NCI-H2227 treated with DMSO at 0.1 percent for 48 hours (cell line): ENCODE measurements at regions not wholly inside any gene's neighbourhood (a gene's known extent, or its start where the extent isn't known, plus 50 kb on each side); places are given as distances from the start of the nearest gene placed in this dataset.
"Not testable (repeated sequence)": the region's sequence is repeated elsewhere in the genome, so short reads cannot be mapped to it uniquely, and the experiment has no call there.

Experiments
- DNase-seq: peaks from one replicate; lab custom pipeline; 2025; lab: John Stamatoyannopoulos, UW

DNA sequence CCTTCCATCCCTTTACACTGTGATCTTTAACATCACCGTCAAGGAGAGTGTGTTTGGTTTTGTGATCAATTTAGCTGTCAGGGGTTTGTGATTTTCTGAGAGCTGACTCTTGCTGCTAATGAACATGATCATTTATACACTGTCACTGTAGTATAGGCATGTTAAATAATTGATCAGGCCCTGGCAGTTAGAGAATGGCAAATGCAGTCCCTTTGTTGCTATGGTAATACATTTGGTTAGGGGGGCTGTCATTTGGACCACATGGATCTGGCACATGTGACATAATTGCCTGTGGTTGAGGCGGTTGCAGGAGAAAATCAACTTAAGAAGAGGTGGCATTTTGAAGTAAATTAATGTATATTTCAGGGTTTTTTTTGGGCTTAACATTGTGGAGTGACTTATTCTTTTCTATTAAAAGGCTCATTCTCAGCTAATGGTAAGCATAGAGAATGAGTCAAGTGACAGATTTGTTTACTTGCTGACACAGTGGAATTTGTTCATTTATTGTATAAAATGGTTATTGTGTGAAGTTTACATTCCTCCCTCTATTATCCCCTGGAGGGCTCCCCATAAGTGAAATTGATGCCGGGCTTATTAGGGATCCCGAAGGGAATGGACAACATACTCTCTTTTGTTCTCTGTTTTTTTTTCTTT lies 114.0 kb downstream of the FHIP1A start:
- no peak for DNase-seq

DNA sequence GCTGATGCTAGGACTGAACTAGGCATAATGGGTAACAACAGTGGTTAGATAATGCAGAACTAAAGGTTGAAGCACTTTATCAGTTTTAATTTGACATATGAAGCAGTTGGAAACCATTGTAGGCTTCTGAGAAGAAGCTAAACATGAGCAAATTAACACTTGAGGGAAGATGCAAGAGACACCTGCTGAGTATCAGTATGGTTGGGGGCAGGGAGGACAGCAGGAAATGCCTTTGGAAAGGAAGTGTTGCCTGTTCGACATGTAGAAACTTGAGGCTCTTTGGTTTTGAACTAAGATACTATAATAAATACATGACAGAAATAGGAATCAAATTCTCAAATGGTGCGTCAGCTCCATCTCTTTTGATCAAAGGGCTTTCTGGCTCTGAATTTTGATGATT lies 115.6 kb downstream of the FHIP1A start:
- DNase-seq = peak; percentile 43

DNA sequence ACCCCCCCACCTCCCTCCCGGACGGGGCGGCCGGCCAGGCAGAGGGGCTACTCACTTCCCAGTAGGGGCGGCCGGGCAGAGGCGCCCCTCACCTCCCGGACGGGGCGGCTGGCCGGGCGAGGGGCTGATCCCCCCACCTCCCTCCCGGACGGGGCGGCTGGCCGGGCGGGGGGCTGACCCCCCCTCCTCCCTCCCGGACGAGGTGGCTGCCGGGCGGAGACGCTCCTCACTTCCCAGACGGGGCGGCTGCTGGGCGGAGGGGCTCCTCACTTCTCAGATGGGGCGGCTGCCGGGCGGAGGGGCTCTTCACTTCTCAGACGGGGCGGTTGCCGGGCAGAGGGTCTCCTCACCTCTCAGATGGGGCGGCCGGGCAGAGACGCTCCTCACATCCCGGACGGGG lies 117.5 kb downstream of the FHIP1A start:
- DNase-seq = not testable (repeated sequence)

DNA sequence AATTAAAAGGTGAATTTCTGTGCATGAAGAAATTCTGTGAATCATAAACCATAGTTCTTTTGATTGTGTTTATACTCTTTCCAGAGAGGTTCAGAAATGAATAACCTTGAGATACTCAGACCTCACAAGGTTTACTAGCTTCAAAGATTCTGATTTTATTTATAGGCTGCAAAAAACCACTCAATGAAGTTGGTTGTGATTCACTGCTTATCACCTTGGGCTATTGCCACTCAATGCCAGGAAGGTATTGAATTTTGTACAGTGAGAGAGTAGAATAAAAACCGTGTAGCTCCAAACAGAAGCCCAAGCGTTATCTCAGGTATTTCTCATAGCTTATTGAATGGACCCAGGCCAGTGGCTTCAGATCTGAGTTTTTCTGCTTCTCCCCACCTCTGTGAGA lies 118.7 kb downstream of the FHIP1A start:
- DNase-seq = no peak

DNA sequence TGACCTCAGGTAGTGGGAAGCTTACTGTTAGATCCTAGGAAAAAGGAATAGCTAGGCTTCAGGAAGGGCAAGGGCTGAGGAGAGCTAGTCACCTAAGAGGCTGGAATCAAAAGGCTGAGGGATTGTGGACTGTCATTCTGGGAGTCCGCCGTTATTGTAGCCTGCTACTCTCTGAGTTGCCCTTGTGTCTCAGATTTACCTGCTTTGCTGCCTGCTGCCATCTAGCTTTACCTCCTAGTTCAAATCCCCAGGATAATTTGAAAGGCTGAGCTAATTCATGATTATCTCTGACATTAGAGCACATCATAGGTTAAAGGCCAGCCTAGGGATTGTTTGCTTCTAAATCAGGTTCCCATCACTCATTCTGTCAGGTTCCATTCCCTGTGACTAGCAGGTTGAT lies 120.2 kb downstream of the FHIP1A start:
- no peak for DNase-seq

DNA sequence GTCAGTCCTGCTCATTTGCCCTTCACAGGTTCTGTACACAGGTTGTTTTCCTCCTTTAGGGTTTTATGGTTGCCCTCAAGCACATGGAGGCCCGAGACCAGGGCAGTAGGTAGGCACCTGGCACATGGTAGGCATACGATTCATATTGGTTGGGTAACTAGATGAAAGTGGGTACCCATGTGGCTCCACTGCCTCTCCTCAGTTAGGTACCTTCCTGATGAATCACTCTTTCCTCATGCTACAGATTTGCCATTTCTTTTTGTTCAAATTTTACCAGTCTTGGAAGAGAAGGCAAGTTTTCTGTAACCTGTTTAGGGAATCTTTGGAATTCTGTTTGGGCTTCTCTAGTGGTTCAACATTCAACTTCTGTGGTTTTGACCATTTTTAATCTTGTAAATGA lies 121.3 kb downstream of the FHIP1A start:
- DNase-seq = no peak

DNA sequence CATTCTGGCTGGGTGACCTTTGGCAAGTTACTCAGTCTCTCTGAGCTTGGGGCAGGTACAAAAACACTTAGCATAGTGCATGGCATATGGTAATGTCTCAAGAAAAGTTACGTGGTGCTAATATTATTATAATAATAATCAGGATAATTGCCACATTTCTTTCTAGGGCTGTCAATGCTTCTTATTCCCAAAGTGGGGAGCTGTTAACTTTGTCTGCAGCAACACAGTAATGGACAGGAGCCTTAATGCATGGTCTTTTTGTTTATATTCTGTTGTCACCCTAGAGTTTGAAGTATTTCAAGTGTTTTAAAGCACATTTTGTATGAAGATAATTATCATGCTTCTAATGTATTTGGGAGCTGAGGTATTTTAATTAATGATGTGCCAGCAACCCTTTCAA lies 121.8 kb downstream of the FHIP1A start:
- no peak for DNase-seq

DNA sequence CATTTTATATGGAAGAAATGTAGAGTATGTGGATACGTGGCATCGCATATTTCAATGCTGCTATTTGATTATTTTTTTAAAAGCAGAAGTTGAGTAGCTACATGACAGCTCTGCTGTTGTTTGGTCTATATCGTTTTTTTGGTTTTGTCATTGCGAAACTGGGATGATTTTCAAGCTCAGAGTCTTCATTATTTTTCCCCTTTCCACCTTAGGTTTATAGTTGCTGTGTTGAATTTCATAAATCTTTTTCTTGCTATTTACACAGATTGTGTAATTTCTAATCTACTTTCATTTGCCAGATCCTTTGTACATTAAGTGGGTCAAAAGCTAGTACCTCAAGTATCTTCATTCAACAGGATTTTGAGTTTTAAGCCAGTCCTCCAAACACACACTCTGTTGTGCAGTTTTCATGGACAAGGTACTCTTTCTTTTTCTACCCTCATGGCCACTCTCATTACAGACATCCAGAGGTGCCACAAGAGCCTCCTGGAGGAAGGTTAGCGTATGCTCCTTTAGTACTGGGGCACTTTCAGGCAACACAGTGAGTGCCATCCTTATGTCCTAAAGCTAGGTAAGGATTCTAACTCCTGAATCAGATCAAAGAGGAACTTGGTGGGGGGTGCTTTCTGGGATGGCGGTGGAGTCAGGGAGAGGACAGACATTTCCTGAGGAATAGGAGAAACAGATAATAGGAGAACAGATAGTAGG lies 123.2 kb downstream of the FHIP1A start:
- no peak for DNase-seq

DNA sequence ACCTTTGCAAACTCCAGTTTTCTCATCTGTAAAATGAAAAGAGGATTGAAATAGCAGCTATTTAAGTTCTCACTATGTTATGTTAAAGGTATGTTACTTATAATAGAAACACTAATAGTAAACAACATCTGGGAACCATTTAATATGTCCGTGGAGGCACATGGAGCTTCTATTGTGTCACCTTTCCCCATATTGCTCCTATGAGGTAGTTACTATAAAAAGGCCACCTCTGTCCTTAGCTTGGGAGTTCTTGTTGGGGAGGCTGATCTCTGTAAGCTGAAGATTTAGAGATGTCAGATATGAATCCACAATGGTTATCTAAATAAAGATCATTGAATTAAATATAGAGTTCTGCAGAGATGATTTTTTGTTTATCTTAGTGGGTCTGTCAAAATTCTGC lies 125.2 kb downstream of the FHIP1A start:
- DNase-seq = no peak

DNA sequence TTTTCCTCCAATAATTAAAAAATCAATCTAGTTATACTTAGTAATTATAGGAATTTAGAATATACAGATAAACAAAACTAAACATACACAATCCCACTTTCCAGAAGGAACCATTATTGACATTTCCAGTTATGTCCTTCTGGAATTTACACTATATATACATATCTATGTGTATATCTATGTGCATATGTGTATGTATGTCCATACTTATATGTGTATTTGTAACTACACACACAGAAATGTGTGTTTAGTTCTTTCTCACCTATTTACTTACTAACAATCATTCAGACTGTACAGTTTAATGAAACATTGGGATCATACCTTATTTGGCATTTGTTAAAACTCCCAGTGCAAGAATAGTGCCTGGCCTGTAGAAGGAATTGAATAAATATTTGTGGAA lies 126.4 kb downstream of the FHIP1A start:
- DNase-seq = no peak

DNA sequence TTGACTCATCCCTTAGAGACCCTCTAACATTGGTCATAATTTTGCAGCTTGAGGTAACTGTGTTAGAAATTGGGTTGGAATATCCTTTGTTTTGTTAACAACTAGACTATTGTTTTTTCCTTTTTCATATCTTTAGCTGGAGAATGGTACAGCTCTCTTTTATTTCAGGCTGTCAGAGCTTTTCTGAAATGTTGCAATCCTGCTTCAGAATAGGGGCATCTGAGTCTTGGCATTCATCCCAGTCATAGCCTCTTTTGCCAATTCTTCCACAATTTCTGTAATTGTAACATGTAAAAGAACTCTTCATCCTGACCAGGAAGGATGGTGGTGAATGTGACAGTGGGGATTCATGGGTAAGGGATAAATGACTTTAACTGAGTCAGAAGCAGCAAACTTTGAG lies 128.7 kb downstream of the FHIP1A start:
- no peak for DNase-seq

DNA sequence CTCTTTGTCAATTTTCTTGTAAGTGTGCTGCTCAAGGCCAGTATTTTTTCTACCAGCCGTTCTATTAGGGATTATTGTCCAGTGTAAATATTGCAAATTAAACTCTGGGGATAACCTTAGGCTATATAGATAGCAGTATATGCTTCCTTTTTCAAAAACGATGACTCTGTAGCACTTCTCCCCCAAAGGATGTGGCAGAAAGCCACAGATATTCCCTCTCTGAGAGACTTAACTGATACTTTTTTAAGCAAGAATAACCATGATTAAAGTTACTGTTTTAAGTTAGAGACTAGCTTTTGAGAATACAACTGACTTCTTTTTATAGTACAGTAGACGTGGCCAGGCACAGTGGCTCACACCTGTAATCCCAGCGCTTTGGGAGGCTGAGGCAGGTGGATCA lies 130.0 kb downstream of the FHIP1A start:
- DNase-seq = no peak

DNA sequence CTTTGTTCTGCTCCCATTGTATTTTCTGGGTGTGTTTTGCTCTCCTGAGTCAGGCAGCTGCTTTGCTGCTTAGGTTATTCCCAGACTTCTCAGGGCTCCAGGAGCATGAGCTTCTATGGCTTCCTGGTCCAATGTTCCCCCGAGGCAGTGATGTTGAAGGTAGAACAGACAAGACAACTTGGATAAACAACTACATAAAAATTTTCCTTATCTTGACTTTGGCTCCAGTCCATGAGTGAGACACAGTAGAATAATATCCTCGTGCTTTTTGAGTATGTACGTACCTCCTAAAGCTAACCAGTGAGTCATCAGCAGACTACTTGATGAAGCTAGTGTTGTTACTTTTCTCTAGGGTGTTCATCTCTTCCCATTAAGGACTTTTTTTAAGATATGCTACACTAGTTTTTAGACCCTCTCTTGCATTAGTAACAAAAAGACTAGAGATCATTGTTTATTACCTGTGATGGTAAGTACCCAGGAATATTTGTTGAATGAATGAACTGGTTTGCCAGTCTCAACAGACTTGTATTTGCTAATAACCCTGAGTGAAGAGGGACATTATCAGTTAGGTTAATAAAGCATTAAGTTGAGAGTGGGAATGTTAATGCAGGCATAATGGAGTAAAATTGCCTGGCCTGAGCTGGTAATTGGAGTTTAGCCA lies 131.9 kb downstream of the FHIP1A start:
- DNase-seq = no peak

DNA sequence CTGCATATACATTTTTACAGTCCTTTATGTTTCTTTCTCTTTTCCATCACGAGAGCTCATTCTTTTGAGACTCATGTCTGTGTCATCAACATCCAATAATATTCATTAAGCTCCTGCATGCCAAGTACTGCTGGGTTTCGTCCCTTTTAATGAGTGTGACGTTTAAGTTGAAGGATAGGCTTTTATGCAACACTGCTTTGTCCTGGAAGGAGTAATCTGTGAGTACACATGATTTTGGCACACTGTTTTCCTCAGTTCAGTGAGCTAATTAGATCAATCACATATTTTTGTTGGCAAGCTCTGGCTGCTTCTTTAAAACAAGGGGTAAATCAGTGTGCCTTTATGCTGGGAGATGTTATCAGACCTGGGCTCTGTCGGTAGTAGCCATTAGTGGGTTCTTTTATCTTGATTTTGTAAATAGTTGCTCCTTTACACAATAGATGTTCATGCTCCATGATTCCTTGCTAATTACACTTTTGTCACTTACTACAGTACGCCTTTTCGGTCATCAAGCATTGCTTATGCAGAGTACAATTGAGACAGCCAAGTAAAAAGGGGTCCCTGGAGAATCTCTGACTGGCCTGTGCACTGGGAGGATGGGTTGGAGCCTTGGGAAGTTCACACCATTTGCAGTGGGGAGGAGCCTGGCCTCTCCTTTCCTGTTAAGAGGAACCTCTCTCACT lies 132.6 kb downstream of the FHIP1A start:
- no peak for DNase-seq

DNA sequence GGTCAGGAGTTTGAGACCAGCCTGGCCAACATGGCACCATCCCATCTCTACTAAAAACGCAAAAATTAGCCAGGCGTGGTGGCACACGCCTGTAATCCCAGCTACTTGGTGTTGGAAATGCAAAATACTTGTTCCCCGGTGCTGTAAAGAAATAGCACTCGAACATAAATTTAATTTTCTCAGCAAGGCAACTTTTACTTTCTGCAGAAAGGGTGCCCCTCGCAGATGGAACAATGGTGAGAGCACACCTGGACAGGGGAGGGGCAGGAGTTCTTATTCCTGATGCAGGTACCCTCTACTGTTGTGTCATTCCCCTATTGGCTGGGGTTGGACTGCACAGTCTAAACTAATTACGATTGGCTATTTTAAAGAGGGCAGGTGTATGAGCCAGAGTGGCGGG lies 139.7 kb downstream of the FHIP1A start:
- no peak for DNase-seq

DNA sequence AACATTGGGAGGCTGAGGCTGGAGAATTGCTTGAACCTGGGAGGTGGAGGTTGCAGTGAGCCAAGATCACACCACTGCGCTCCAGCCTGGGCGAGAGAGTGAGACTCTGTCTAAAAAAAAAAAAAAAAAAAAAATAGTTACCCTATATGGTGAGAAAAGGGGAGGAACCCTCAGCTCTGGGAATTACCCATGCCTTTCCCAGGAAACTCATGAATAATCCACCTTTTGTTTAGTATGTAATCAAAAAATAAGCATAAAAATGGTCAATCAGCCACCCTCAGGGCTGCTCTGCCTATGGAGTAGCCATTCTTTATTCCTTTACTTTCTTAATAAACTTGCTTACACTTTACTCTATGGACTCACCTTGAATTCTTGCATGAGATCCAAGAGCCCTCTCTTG lies 140.4 kb downstream of the FHIP1A start:
- DNase-seq = not testable (repeated sequence)

DNA sequence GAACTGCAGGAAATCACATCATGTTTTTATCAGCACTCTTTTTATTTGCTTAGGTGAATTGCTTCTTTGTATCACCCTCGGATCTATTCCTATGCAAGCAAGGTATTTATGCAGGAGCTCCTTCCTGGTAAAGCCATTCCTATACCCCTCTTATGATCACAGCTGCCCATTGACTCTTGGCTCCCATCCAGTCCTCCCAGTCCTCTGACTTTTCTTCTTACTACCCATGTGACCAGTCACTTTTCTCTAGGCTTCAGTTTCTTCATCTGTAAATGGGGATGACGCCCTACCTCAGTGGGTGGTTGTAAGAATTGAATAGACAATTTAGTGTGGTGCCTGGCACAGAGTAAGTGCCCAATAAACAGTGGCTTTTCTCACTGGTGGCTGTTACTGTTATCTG lies 144.9 kb downstream of the FHIP1A start:
- no peak for DNase-seq

DNA sequence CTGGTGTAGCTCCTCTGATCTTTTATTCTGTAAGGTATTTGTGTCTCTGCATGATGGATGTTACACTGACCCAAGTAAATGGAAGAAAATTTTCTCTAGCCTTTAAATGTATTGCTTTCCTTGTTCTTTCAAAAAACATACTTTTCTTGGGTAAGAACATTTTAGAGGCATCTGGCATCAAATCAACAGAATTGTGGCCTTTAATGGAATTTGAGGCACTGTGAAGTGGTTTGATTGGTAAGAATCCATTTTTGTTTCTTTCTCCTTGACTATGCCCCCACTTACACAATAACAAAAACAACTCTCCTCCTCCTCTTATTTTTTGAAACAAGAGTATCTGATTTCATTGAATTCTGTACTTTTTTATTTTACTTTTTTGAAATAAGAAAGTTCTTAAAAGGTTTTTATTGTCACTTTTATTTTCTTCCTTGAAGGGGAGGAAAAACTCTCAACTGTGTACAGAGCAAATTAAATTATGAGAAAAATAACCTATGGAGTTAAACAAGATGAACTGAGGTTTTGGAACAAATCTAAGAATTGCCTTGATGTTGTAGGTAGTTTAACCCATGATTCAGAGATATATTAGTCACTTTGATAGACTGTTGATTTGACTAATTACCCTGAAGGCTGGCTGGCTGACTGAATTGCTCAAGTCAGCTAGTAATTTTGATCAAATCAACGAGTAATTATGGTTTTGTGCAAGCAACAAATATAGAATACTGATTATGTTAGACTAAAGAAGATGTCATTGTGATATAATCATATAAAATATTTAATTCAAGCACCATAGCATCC lies 146.4 kb downstream of the FHIP1A start:
- DNase-seq = no peak

DNA sequence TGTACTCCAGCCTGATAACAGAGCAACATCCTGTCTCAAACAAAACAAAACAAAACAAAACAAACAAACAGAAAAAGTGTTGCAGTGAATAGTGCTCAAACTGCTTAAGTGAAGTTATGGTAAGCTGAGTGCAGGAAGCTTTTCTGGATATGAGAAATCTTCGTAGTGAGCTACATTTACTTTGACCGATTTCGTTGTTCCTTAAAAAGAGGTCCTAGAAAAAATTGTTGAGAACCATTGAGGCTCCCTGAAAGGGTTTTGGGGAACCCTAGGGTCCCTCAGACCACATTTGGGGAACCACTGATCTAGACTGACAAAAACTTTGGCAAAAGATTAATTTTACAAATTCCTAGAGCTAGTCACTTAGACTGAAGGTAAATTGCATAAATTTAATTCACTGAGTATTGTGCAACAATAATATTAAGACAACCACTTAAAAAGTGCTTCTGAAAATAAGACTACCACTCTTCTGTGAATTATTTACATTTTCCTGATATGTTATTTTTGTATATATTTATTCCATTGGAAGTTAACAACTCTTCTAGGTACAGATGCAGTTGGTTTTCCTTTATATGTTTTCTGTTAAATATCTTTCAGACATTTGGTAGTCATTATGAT lies 149.6 kb downstream of the FHIP1A start:
- no peak for DNase-seq

DNA sequence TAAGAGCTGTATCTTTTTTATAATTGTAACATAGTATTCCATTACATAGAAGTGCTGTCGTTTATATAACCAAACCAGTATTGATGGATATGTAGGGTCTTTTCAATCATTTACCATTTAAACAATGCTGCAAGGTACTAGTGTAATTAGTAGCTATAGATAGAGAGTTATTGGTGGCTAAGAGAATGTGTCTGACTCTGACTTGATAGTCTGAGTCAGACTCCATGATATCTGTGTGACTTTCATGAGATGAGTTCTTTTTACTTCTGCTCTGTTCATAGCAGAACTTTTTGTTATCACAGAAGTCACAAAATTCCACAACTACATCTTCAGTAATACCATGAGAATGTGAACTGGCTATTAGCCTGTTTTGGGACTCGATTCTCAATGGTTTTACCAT lies 150.6 kb downstream of the FHIP1A start:
- DNase-seq = no peak

DNA sequence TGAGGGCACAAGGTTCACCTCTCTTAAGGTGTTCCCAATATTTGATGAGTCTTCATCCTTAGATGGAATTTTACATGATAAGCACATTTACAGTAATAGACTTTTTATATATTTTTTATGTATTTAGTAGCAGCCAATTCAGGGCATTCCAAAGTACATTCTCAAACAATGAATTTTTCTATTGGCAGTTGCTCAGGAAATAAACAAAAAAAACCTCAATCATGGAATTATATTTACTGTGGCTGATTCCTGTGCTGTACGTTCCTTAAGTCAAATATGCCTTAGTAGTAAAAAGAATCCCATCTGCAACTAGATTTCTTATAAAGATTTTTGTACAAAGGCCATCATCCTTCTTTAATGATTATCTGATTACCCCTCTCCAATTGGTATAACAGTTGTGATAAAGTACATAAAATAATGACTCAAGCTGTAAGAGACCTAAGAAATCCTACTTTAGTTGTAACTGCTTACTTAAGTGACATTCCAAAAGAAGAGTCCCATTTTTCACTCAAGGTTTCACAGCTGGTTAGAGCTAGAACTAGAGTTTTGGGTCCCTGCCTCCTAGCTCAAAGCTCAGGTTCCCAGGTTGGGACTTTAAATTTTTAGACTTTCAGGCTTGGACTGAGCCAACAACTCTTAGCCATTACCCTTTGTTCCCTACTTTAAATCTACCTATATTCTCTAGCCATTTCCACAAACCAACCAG lies 152.7 kb downstream of the FHIP1A start:
- DNase-seq = no peak
